ENCODE measurements at regions not wholly inside any gene's neighbourhood (a gene's known extent, or its start where the extent isn't known, plus 50 kb on each side); places are given as distances from the start of the nearest gene placed in this dataset.

GRCh38 chr10:104540181-104540580, 100.9 kb upstream of the SORCS3 start:
- no peak for ATAC-seq
- Histone ChIP-seq H3K4me1 (no peaks in the 10 kb centered on the region), H3K27me3 (peaks cover 0 to 17% (median 0%) of the 10 kb centered on the region in 7 donors), H3K9me3 (no peaks in the 10 kb centered on the region), H3K4me3 (no peak overlapping the region), H3K36me3 (no peaks in the 10 kb centered on the region), H3K27ac (no peak overlapping the region)
- TF ChIP-seq CTCF (IDR thresholded peaks at IDR 0.05): no peak
- 58 to 65% methylated on average over 3 of the region's 3 CpGs for WGBS, 2 donors
- intact Hi-C loops (cut with DNase I): no loop called here
- DNase-seq: no peak

- no peaks in the 10 kb centered on the region for H3K4me1 ChIP-seq
- no peak for DNase-seq
- WGBS, 2 donors: 63 to 68% methylated on average over 4 of the region's 4 CpGs
- intact Hi-C loops (cut with DNase I): loop anchor here in 1 of 10 donors (2.0 kb wide), 1 partner anchor 387 kb away; no protein-coding TSS in a partner anchor
- TF ChIP-seq CTCF (IDR thresholded peaks at IDR 0.05): no peak
- no peaks in the 10 kb centered on the region for H3K9me3 ChIP-seq
- H3K4me3 ChIP-seq: no peak overlapping the region
- no peaks in the 10 kb centered on the region for H3K36me3 ChIP-seq
- H3K27ac ChIP-seq: no peak overlapping the region
- peaks cover 0 to 13% (median 0%) of the 10 kb centered on the region in 7 donors for H3K27me3 ChIP-seq
- no peak for ATAC-seq
Measured at GRCh38 chr10:104541820-104542219, 99.3 kb upstream of the SORCS3 start.

DNA sequence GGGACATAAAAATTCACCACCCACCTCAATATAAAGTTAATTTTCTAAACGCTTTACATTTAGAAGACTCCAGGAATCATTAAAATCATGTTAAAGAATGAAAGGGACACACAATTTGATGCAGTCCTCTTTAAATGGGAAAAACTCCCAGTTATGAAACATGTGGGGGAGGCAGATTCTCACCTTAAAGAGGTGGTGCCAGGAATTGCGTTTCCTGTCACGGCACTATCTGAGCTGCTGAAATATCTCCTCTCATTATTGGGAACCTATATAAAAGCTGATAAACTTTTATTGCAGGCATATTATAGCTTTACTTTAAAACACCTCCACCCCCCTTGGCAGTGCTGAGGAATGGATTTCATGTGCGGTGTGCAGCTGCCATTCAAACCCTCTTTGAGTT, 94.8 kb upstream of the SORCS3 start:
- no peaks in the 10 kb centered on the region for H3K36me3 ChIP-seq
- DNase-seq (no peak), ATAC-seq (no peak)
- H3K4me3 ChIP-seq: no peak overlapping the region
- intact Hi-C loops (cut with DNase I): no loop called here
- H3K27ac ChIP-seq: no peak overlapping the region
- H3K4me1 ChIP-seq: no peaks in the 10 kb centered on the region
- no peaks in the 10 kb centered on the region for H3K9me3 ChIP-seq
- WGBS, 2 donors: 70 to 81% methylated on average over 4 of the region's 4 CpGs
- no peak for TF ChIP-seq CTCF (IDR thresholded peaks at IDR 0.05)
- H3K27me3 ChIP-seq: peaks cover 0 to 8% (median 0%) of the 10 kb centered on the region in 7 donors

DNA sequence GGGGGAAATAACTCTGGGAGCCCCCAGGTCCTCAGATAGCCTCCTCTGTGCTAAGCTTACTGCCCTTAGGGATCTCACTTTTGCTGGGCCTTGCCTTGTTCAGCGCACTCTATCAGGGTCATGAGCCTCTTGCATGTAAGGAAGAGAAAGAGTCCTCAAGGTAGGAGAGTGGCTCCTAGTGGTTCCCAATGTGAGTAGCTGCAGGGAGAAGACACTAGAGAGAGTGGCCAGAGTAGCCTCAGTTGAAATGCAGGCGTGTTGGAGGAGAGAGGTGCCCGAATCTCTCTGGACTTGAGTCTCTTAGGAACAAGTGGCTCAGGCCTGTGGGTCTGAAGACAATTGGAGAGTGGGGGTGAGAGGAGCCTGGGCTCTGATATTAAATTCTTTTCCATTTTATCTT, 94.3 kb upstream of the SORCS3 start:
- intact Hi-C loops (cut with DNase I): no loop called here
- TF ChIP-seq CTCF (IDR thresholded peaks at IDR 0.05): no peak
- H3K4me3 ChIP-seq: no peak overlapping the region

More for the DNA sequence above, 94.3 kb upstream of the SORCS3 start:
- DNase-seq (no peak), ATAC-seq (no peak)
- WGBS, 2 donors: 55 to 63% methylated on average over 3 of the region's 3 CpGs
- H3K27ac ChIP-seq: no peak overlapping the region
- H3K27me3 ChIP-seq: peaks cover 0 to 12% (median 0%) of the 10 kb centered on the region in 7 donors
- no peaks in the 10 kb centered on the region for H3K4me1 ChIP-seq
- H3K36me3 ChIP-seq: no peaks in the 10 kb centered on the region
- no peaks in the 10 kb centered on the region for H3K9me3 ChIP-seq
